Trophoblast cell (in vitro differentiated cells and primary cell): ENCODE measurements at regions not wholly inside any gene's neighbourhood (a gene's known extent, or its start where the extent isn't known, plus 50 kb on each side); places are given as distances from the start of the nearest gene placed in this dataset.
A peak's percentile ranks its signal among the peaks of the same experiment; 100 is the strongest.

Experiments
- DNase-seq, 2 donors: peaks; one replicate each; pipeline ENCODE4 v3.0.0-alpha.2; 2016
- H2AFZ ChIP-seq: 2 replicates; pipeline ENCODE4 v1.6.1; 2013; ENCODE audit warnings: low read length, moderate library complexity, mild to moderate bottlenecking; ENCODE audit not compliant: insufficient read depth, poor library complexity
- H2AK5ac ChIP-seq: 2 replicates; pipeline ENCODE4 v1.6.1; 2013; ENCODE audit warnings: mild to moderate bottlenecking, low read length
- H2BK120ac ChIP-seq: 2 replicates; pipeline ENCODE4 v1.6.1; 2013; ENCODE audit warnings: low read length, mild to moderate bottlenecking, moderate library complexity; ENCODE audit not compliant: insufficient read depth, poor library complexity
- H2BK12ac ChIP-seq: 2 replicates; pipeline ENCODE4 v1.6.1; 2013; ENCODE audit warnings: mild to moderate bottlenecking, low read length, moderate library complexity
- H2BK5ac ChIP-seq: 2 replicates; pipeline ENCODE4 v1.6.1; 2013; ENCODE audit warnings: low read length, low read depth, moderate library complexity, mild to moderate bottlenecking; ENCODE audit not compliant: poor library complexity
- H3K14ac ChIP-seq: 2 replicates; pipeline ENCODE4 v1.6.1; 2013; ENCODE audit warnings: mild to moderate bottlenecking, low read length
- H3K18ac ChIP-seq: 2 replicates; pipeline ENCODE4 v1.6.1; 2013; ENCODE audit warnings: mild to moderate bottlenecking, low read length
- H3K23ac ChIP-seq: 2 replicates; pipeline ENCODE4 v1.6.1; 2013; ENCODE audit warnings: low read length
- H3K27ac ChIP-seq: 2 replicates; pipeline ENCODE4 v1.5.1; 2013; ENCODE audit warnings: low read depth, mild to moderate bottlenecking, inconsistent platforms, low read length, moderate library complexity
- H3K27me3 ChIP-seq: 2 replicates; pipeline ENCODE4 v1.6.1; 2013; ENCODE audit warnings: inconsistent platforms, mild to moderate bottlenecking, low read length, moderate library complexity; ENCODE audit not compliant: insufficient read depth
- H3K36me3 ChIP-seq, 2 experiments: 1 replicate in 1 of 2; 2 replicates in 1 of 2; pipeline ENCODE4 v1.6.1; 2013; ENCODE audit warnings: low read length in 2 of 2, mild to moderate bottlenecking in 2 of 2, moderate library complexity in 1 of 2; ENCODE audit not compliant: insufficient read depth in 2 of 2, control insufficient read depth in 1 of 2
- H3K4ac ChIP-seq: 2 replicates; pipeline ENCODE4 v1.6.1; 2013; ENCODE audit warnings: low read depth, mild to moderate bottlenecking, low read length, moderate library complexity
- H3K4me1 ChIP-seq, 2 experiments: 1 replicate in 1 of 2; 2 replicates in 1 of 2; pipeline ENCODE4 v1.6.1; 2013; ENCODE audit warnings: low read length in 2 of 2, mild to moderate bottlenecking in 2 of 2, moderate library complexity in 1 of 2; ENCODE audit not compliant: insufficient read depth in 2 of 2, control insufficient read depth in 1 of 2
- H3K4me2 ChIP-seq: 2 replicates; pipeline ENCODE4 v1.6.1; 2013; ENCODE audit warnings: inconsistent platforms, mild to moderate bottlenecking, low read length, moderate library complexity
- H3K4me3 ChIP-seq: 2 replicates; pipeline ENCODE4 v1.5.1; 2013; ENCODE audit warnings: mild to moderate bottlenecking, low read depth, low read length, inconsistent platforms
- H3K79me1 ChIP-seq: one replicate; pipeline ENCODE4 v1.6.1; 2013; ENCODE audit warnings: low read length
- H3K79me2 ChIP-seq: 2 replicates; pipeline ENCODE4 v1.6.1; 2013; ENCODE audit warnings: low read length, mild to moderate bottlenecking; ENCODE audit not compliant: control insufficient read depth, insufficient read depth, poor library complexity
- H3K9ac ChIP-seq: 2 replicates; pipeline ENCODE4 v1.6.1; 2013; ENCODE audit warnings: mild to moderate bottlenecking, low read length
- H3K9me3 ChIP-seq: 2 replicates; pipeline ENCODE4 v1.6.1; 2013; ENCODE audit warnings: low read depth, mild to moderate bottlenecking, control low read depth, inconsistent platforms, low read length; ENCODE audit not compliant: insufficient read depth
- H4K12ac ChIP-seq: 2 replicates; pipeline ENCODE4 v1.6.1; 2013; ENCODE audit warnings: low read depth, mild to moderate bottlenecking, low read length, moderate library complexity
- H4K8ac ChIP-seq: 2 replicates; pipeline ENCODE4 v1.6.1; 2013; ENCODE audit warnings: low read depth, mild to moderate bottlenecking, low read length, moderate library complexity
- H4K91ac ChIP-seq: one replicate; pipeline ENCODE4 v1.6.1; 2013; ENCODE audit warnings: low read depth, mild to moderate bottlenecking, low read length, moderate library complexity
- WGBS: extraction: QIAGEN DNeasy Blood & Tissue Kit; methylation state at CpG from one replicate; pipeline ENCODE4 v1.1.7; 2013; ENCODE audit warnings: missing lambda C conversion rate; ENCODE audit not compliant: insufficient read length, insufficient coverage; ENCODE audit errors: extremely low coverage; 5-methylcytosine and 5-hydroxymethylcytosine counted together

GRCh38 chrX:9336456-9336855 is 128.4 kb upstream of the TBL1X start:
- no peak overlapping the region for H3K23ac ChIP-seq
- no peak overlapping the region for H3K27ac ChIP-seq
- H2AK5ac ChIP-seq = no peak overlapping the region
- H3K79me1 ChIP-seq = peaks cover 1% of the 10 kb centered on the region
- H3K18ac ChIP-seq = no peak overlapping the region
- H4K8ac ChIP-seq = no peak overlapping the region
- no peak overlapping the region for H2AFZ ChIP-seq
- H3K14ac ChIP-seq = no peak overlapping the region
- DNase-seq = no peak
- no peak overlapping the region for H3K4ac ChIP-seq
- H3K79me2 ChIP-seq = no peaks in the 10 kb centered on the region
- H3K4me1 ChIP-seq = no peaks in the 10 kb centered on the region
- no peak overlapping the region for H4K12ac ChIP-seq
- no peak overlapping the region for H2BK120ac ChIP-seq
- H3K4me2 ChIP-seq = no peak overlapping the region
- H2BK5ac ChIP-seq = no peak overlapping the region
- no peaks in the 10 kb centered on the region for H3K9me3 ChIP-seq
- no peak overlapping the region for H2BK12ac ChIP-seq
- H3K4me3 ChIP-seq = no peak overlapping the region
- H3K36me3 ChIP-seq = no peaks in the 10 kb centered on the region
- H4K91ac ChIP-seq = peak overlapping the region; percentile 4
- H3K27me3 ChIP-seq = no peaks in the 10 kb centered on the region
- WGBS = no CpG with 5 or more reads among the region's 8 CpGs
- no peak overlapping the region for H3K9ac ChIP-seq

- no peaks in the 10 kb centered on the region for H3K79me2 ChIP-seq
- H3K27ac ChIP-seq = no peak overlapping the region
- H2AK5ac ChIP-seq = no peak overlapping the region
- H3K27me3 ChIP-seq = no peaks in the 10 kb centered on the region
- H3K4me2 ChIP-seq = no peak overlapping the region
- H3K4ac ChIP-seq = no peak overlapping the region
- DNase-seq = no peak
- H2BK5ac ChIP-seq = no peak overlapping the region
- no peak overlapping the region for H4K8ac ChIP-seq
- no peaks in the 10 kb centered on the region for H3K36me3 ChIP-seq
- H3K79me1 ChIP-seq = peaks cover 1% of the 10 kb centered on the region
- no peak overlapping the region for H4K91ac ChIP-seq
- H3K9me3 ChIP-seq = no peaks in the 10 kb centered on the region
- WGBS = no CpG with 5 or more reads among the region's 5 CpGs
- H3K18ac ChIP-seq = no peak overlapping the region
- no peak overlapping the region for H2BK120ac ChIP-seq
- H2BK12ac ChIP-seq = no peak overlapping the region
- no peak overlapping the region for H3K9ac ChIP-seq
- no peak overlapping the region for H4K12ac ChIP-seq
- no peak overlapping the region for H2AFZ ChIP-seq
- no peak overlapping the region for H3K14ac ChIP-seq
- no peaks in the 10 kb centered on the region for H3K4me1 ChIP-seq
- H3K23ac ChIP-seq = no peak overlapping the region
- no peak overlapping the region for H3K4me3 ChIP-seq
Observed at GRCh38 chrX:9337046-9337445, 127.8 kb upstream of the TBL1X start.

GRCh38 chrX:9338986-9339385 is 125.9 kb upstream of the TBL1X start:
- H3K18ac ChIP-seq = no peak overlapping the region
- H3K4me3 ChIP-seq = no peak overlapping the region
- H3K79me1 ChIP-seq = peaks cover 4% of the 10 kb centered on the region
- H4K91ac ChIP-seq = no peak overlapping the region
- H2AK5ac ChIP-seq = no peak overlapping the region
- H2BK12ac ChIP-seq = no peak overlapping the region
- WGBS = no CpG with 5 or more reads among the region's 10 CpGs
- no peaks in the 10 kb centered on the region for H3K36me3 ChIP-seq
- H2BK5ac ChIP-seq = no peak overlapping the region
- no peak overlapping the region for H3K23ac ChIP-seq
- no peak overlapping the region for H2AFZ ChIP-seq
- no peak overlapping the region for H3K9ac ChIP-seq
- no peak overlapping the region for H3K4ac ChIP-seq
- no peak overlapping the region for H4K8ac ChIP-seq
- no peaks in the 10 kb centered on the region for H3K9me3 ChIP-seq
- no peak overlapping the region for H2BK120ac ChIP-seq
- no peaks in the 10 kb centered on the region for H3K79me2 ChIP-seq
- H3K27ac ChIP-seq = no peak overlapping the region
- peaks cover 0 to 3% of the 10 kb centered on the region in 2 experiments for H3K4me1 ChIP-seq
- H3K4me2 ChIP-seq = no peak overlapping the region
- DNase-seq = peak; percentile 23 to 57
- no peak overlapping the region for H4K12ac ChIP-seq
- H3K27me3 ChIP-seq = no peaks in the 10 kb centered on the region
- no peak overlapping the region for H3K14ac ChIP-seq

GRCh38 chrX:9339603-9340491 is 125.0 kb upstream of the TBL1X start:
- no peak overlapping the region for H2AFZ ChIP-seq
- H3K27me3 ChIP-seq = no peaks in the 10 kb centered on the region
- peaks cover 0 to 3% of the 10 kb centered on the region in 2 experiments for H3K4me1 ChIP-seq
- H3K14ac ChIP-seq = no peak overlapping the region
- no peak overlapping the region for H2BK12ac ChIP-seq
- H3K36me3 ChIP-seq = no peaks in the 10 kb centered on the region
- H3K4me2 ChIP-seq = no peak overlapping the region
- H4K12ac ChIP-seq = no peak overlapping the region
- H2BK5ac ChIP-seq = no peak overlapping the region
- H3K23ac ChIP-seq = no peak overlapping the region
- no peak overlapping the region for H2BK120ac ChIP-seq
- no peaks in the 10 kb centered on the region for H3K79me2 ChIP-seq
- no CpG with 5 or more reads among the region's 13 CpGs for WGBS
- H3K9ac ChIP-seq = no peak overlapping the region
- H2AK5ac ChIP-seq = no peak overlapping the region
- no peak for DNase-seq
- H4K8ac ChIP-seq = no peak overlapping the region
- H3K4ac ChIP-seq = no peak overlapping the region
- H3K4me3 ChIP-seq = no peak overlapping the region
- no peak overlapping the region for H3K27ac ChIP-seq
- no peak overlapping the region for H4K91ac ChIP-seq
- H3K79me1 ChIP-seq = peaks cover 4% of the 10 kb centered on the region
- no peaks in the 10 kb centered on the region for H3K9me3 ChIP-seq
- no peak overlapping the region for H3K18ac ChIP-seq
